PC-9 (cell line): ENCODE measurements at regions not wholly inside any gene's neighbourhood (a gene's known extent, or its start where the extent isn't known, plus 50 kb on each side); places are given as distances from the start of the nearest gene placed in this dataset.

Source experiments
- BruUV-seq: library from RNA; stranded (reverse); fragments of 400-500 nt; replicated peaks from 2 replicates; lab custom pipeline; 2021; lab: Mats Ljungman, UMichigan
- CTCF ChIA-PET: fragments of 300-600 bp; sonication (Branson Sonifier 250); formaldehyde crosslinking; loops from one replicate; lab custom pipeline; 2022; ENCODE audit warnings: antibody characterized with exemption; lab: Charles Lee
- POLR2A ChIA-PET: fragments of 300-600 bp; sonication (Branson Sonifier 250); formaldehyde crosslinking; loops from one replicate; lab custom pipeline; 2022; ENCODE audit warnings: antibody characterized with exemption; ENCODE audit not compliant: unreplicated experiment; lab: Charles Lee
- DNase-seq, 2 experiments: peaks; one replicate each; pipeline versions ENCODE4 v3.0.0 to v3.0.0-alpha.2; 2015 to 2022; ENCODE audit warnings: mixed read lengths in 1 of 2
- H2AFZ ChIP-seq: fragments of 200-600 bp; sonication (generic); 2 replicates; pipeline ENCODE4 v1.8.1; 2017; ENCODE audit warnings: antibody characterized with exemption
- H3F3A ChIP-seq: fragments of 200-600 bp; sonication (generic); 2 replicates; pipeline ENCODE4 v1.8.1; 2017; ENCODE audit warnings: antibody characterized with exemption, mild to moderate bottlenecking, low read depth; ENCODE audit not compliant: insufficient read depth
- H3K27ac ChIP-seq: fragments of 200-600 bp; sonication (generic); 2 replicates; pipeline ENCODE4 v1.6.1; 2016; ENCODE audit warnings: mixed run types
- H3K27me3 ChIP-seq: fragments of 200-600 bp; sonication (generic); 2 replicates; pipeline ENCODE4 v1.6.1; 2016; ENCODE audit warnings: low read depth, mixed run types; ENCODE audit not compliant: insufficient read depth
- H3K36me3 ChIP-seq: fragments of 200-600 bp; sonication (generic); 2 replicates; pipeline ENCODE4 v1.6.1; 2016; ENCODE audit warnings: low read depth, mixed run types
- H3K4me1 ChIP-seq: fragments of 200-600 bp; sonication (generic); replicated peaks from 2 replicates; pipeline ENCODE4 v1.6.1; 2016; ENCODE audit warnings: mixed run types; ENCODE audit not compliant: insufficient read depth
- H3K4me2 ChIP-seq: fragments of 200-600 bp; sonication (generic); 2 replicates; pipeline ENCODE4 v1.6.1; 2017; ENCODE audit warnings: mixed run types
- H3K4me3 ChIP-seq: fragments of 200-600 bp; sonication (generic); 2 replicates; pipeline ENCODE4 v1.6.1; 2016; ENCODE audit warnings: mixed run types
- H3K79me2 ChIP-seq: fragments of 200-600 bp; sonication (generic); 2 replicates; pipeline ENCODE4 v1.6.1; 2017; ENCODE audit warnings: low read depth, mixed run types
- H3K9me2 ChIP-seq: fragments of 200-600 bp; sonication (generic); 2 replicates; pipeline ENCODE4 v1.8.1; 2017; ENCODE audit warnings: mild to moderate bottlenecking; ENCODE audit not compliant: insufficient read depth
- H3K9me3 ChIP-seq: fragments of 200-600 bp; sonication (generic); 2 replicates; pipeline ENCODE4 v1.8.1; 2016; ENCODE audit warnings: low read depth; ENCODE audit not compliant: insufficient read depth
- H4K20me1 ChIP-seq: fragments of 200-600 bp; sonication (generic); 2 replicates; pipeline ENCODE4 v1.8.1; 2017; ENCODE audit not compliant: insufficient read depth
- CTCF ChIP-seq: fragments of 200-600 bp; sonication (generic); conservative IDR thresholded peaks from 2 replicates; pipeline ENCODE4 v1.6.1; 2017; ENCODE audit warnings: mixed run types, antibody characterized with exemption, mild to moderate bottlenecking, moderate library complexity
- EZH2 ChIP-seq: fragments of 200-600 bp; sonication (generic); IDR thresholded peaks from 2 replicates; pipeline ENCODE4 v1.8.0; 2017; ENCODE audit warnings: antibody characterized with exemption, low read depth
- intact Hi-C: fragments of 100-400 bp; cut with micrococcal nuclease; formaldehyde crosslinking; loops from one replicate; pipeline ENCODE4 v1.10.0; 2022; ENCODE audit not compliant: unreplicated experiment

- Histone ChIP-seq H3K27ac (no peak overlapping the region), H3F3A (no peaks in the 10 kb centered on the region; the same call in 1 of the 2 replicates), H3K36me3 (no peaks in the 10 kb centered on the region), H4K20me1 (no peaks in the 10 kb centered on the region), H3K4me1 (no peaks in the 10 kb centered on the region), H3K79me2 (no peaks in the 10 kb centered on the region), H3K4me2 (no peak overlapping the region), H3K9me2 (no peaks in the 10 kb centered on the region; the same call in 1 of the 2 replicates), H3K9me3 (no peaks in the 10 kb centered on the region), H3K4me3 (no peak overlapping the region), H2AFZ (no peak overlapping the region), H3K27me3 (no peaks in the 10 kb centered on the region)
- intact Hi-C loops: no loop called here
- TF ChIP-seq EZH2: no peak
- TF ChIP-seq CTCF: no peak
- no TSS peak for BruUV-seq
- no peak for DNase-seq
- CTCF ChIA-PET: no interaction called here
- POLR2A ChIA-PET: no interaction called here
Observed at GRCh38 chr9:99628285-99628684, 193.4 kb upstream of the NR4A3 start.

DNA sequence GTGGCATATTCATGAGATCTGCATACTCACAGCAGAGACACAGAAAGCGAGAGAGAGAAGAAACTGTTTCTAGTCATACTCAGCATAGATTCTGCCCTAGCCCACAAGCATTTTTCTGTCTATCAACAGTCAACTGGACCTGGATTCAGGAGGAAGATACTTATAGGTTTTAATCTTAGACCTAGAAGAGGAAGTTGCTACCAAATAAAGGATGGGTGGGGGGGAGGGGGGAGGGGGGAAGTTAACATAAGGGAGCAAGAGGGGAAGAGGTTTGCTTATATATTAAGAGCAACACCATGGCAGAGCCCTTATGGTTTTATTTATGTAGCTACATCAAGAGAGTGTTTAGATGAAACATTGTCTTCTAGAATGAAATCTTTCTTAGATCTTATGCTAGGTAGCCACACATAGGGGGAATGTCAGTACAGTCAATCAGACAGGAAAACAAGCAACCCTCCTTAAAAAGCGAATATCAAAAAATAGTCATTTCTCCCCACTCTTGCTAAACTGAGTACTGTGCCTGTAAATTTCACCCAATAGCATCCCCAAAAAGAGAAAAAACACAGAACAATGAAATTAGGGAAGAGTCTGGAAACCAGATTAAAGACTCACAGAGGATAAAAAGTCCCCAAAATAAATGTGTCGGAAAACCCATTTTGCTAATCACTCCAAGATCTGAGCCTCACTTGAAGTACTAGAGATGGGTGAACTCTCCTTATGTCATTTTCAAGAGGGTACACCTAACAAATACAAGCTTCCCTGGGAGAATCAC is 192.7 kb upstream of the NR4A3 start:
- no peak overlapping the region for H2AFZ ChIP-seq
- H3F3A ChIP-seq: no peaks in the 10 kb centered on the region; the same call in 1 of the 2 replicates
- H3K27ac ChIP-seq: no peak overlapping the region
- no peaks in the 10 kb centered on the region for H3K4me1 ChIP-seq
- no peaks in the 10 kb centered on the region for H3K27me3 ChIP-seq
- no peaks in the 10 kb centered on the region for H3K79me2 ChIP-seq
- POLR2A ChIA-PET: no interaction called here
- no peak for TF ChIP-seq EZH2
- no peak for TF ChIP-seq CTCF
- no peak overlapping the region for H3K4me3 ChIP-seq
- no peaks in the 10 kb centered on the region; the same call in 1 of the 2 replicates for H3K9me2 ChIP-seq
- H3K4me2 ChIP-seq: no peak overlapping the region
- no peaks in the 10 kb centered on the region for H3K9me3 ChIP-seq
- H3K36me3 ChIP-seq: no peaks in the 10 kb centered on the region
- DNase-seq: no peak
- BruUV-seq: no TSS peak
- H4K20me1 ChIP-seq: no peaks in the 10 kb centered on the region
- intact Hi-C loops: no loop called here
- CTCF ChIA-PET: no interaction called here

DNA sequence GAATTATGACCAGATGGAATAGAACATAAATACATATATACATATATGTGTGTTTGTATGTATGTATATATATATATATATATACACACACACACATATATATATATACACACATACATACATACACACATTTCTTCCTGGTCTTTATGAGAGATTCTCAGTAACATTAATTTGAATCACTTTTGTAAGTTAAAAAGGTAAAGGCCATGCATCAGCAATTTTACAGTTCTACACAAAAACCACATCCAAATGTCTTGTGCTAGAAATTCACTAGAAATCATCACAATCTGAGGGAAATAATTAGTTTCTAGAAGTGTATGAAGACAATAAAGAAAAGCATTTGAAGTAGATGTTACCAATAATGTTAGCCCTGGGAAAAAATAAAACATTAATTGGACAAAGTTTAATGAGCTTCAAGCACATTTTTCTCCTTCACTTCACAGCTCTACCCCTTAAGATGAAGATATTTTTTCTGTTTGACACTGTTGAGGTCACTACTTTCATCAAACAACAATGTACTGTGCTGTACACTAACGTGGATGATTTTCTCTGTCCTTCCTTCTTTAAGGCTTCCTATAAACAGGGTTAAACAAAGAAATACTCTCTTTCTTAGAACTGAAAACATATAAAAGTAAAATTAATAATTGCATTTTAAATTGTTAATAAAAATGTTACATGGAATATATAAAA is 189.2 kb upstream of the NR4A3 start:
- TF ChIP-seq EZH2 (no peak), CTCF (no peak)
- H3K9me3 ChIP-seq: no peaks in the 10 kb centered on the region
- DNase-seq: no peak
- no peaks in the 10 kb centered on the region for H4K20me1 ChIP-seq
- POLR2A ChIA-PET: no interaction called here
- CTCF ChIA-PET: no interaction called here
- no peaks in the 10 kb centered on the region for H3K79me2 ChIP-seq
- H3K4me2 ChIP-seq: no peak overlapping the region
- H3K27me3 ChIP-seq: no peaks in the 10 kb centered on the region
- no peaks in the 10 kb centered on the region; the same call in 1 of the 2 replicates for H3K9me2 ChIP-seq
- no peak overlapping the region for H3K27ac ChIP-seq
- intact Hi-C loops: no loop called here
- no peaks in the 10 kb centered on the region for H3K4me1 ChIP-seq
- no peak overlapping the region for H2AFZ ChIP-seq
- BruUV-seq: no TSS peak
- H3K36me3 ChIP-seq: no peaks in the 10 kb centered on the region
- H3K4me3 ChIP-seq: no peak overlapping the region
- H3F3A ChIP-seq: no peaks in the 10 kb centered on the region; the same call in 1 of the 2 replicates
